ENCODE measurements at regions not wholly inside any gene's neighbourhood (a gene's known extent, or its start where the extent isn't known, plus 50 kb on each side); places are given as distances from the start of the nearest gene placed in this dataset.
"Not testable (repeated sequence)": the region's sequence is repeated elsewhere in the genome, so short reads cannot be mapped to it uniquely, and the experiment has no call there.

- no peak for DNase-seq
Observed at GRCh38 chr13:54742984-54743383, 1714.4 kb downstream of the OLFM4 start.

GRCh38 chr13:54744747-54745146, 1716.1 kb downstream of the OLFM4 start:
- DNase-seq: no peak

GRCh38 chr13:54750521-54750920, 1721.9 kb downstream of the OLFM4 start:
- DNase-seq: no peak

- DNase-seq: no peak
Observed at GRCh38 chr13:54758795-54759194, 1730.2 kb downstream of the OLFM4 start.

GRCh38 chr13:54768214-54768613, 1739.6 kb downstream of the OLFM4 start:
- no peak for DNase-seq

- no peak for DNase-seq
Observed at GRCh38 chr13:54775501-54776191, 1747.0 kb downstream of the OLFM4 start.

- no peak for DNase-seq
Observed at GRCh38 chr13:54787754-54788153, 1759.1 kb downstream of the OLFM4 start.

GRCh38 chr13:54799621-54800226, 1771.1 kb downstream of the OLFM4 start:
- no peak for DNase-seq

- no peak for DNase-seq
Observed at GRCh38 chr13:54802226-54802625, 1773.6 kb downstream of the OLFM4 start.

- DNase-seq: no peak
Observed at GRCh38 chr13:54805743-54806142, 1777.1 kb downstream of the OLFM4 start.

- not testable (repeated sequence) for DNase-seq
Observed at GRCh38 chr13:54821938-54822470, 1793.4 kb downstream of the OLFM4 start.

- not testable (repeated sequence) for DNase-seq
Observed at GRCh38 chr13:54829391-54830068, 1800.9 kb downstream of the OLFM4 start.

GRCh38 chr13:54836273-54836672, 1807.7 kb downstream of the OLFM4 start:
- DNase-seq: no peak

- DNase-seq: no peak
Observed at GRCh38 chr13:54841682-54842081, 1813.1 kb downstream of the OLFM4 start.

GRCh38 chr13:54845351-54845965, 1816.8 kb downstream of the OLFM4 start:
- no peak for DNase-seq

- no peak for DNase-seq
Observed at GRCh38 chr13:54852831-54853230, 1824.2 kb downstream of the OLFM4 start.

GRCh38 chr13:54859827-54860226, 1831.2 kb downstream of the OLFM4 start:
- DNase-seq: no peak

- DNase-seq: no peak
Observed at GRCh38 chr13:54875111-54875510, 1846.5 kb downstream of the OLFM4 start.

- DNase-seq: no peak
Observed at GRCh38 chr13:54879036-54879435, 1850.4 kb downstream of the OLFM4 start.

GRCh38 chr13:54884682-54885081, 1856.1 kb downstream of the OLFM4 start:
- no peak for DNase-seq

- no peak for DNase-seq
Observed at GRCh38 chr13:54890976-54891375, 1862.4 kb downstream of the OLFM4 start.

- DNase-seq: no peak
Observed at GRCh38 chr13:54901316-54901715, 1872.7 kb downstream of the OLFM4 start.

GRCh38 chr13:54912367-54912766, 1883.8 kb downstream of the OLFM4 start:
- no peak for DNase-seq

- DNase-seq: no peak
Observed at GRCh38 chr13:54913668-54914067, 1885.1 kb downstream of the OLFM4 start.
